Duodenal mucosa (tissue), 2 donors: ENCODE measurements at regions not wholly inside any gene's neighbourhood (a gene's known extent, or its start where the extent isn't known, plus 50 kb on each side); places are given as distances from the start of the nearest gene placed in this dataset.

ENCODE experiments used
- H3K27ac ChIP-seq: one replicate; pipeline ENCODE4 v1.7.0; 2013; ENCODE audit warnings: low read depth, low read length
- H3K27me3 ChIP-seq, 2 donors: one replicate each; pipeline ENCODE4 v1.7.0; 2013; ENCODE audit warnings: low read length in 2 of 2, control low read depth in 1 of 2; ENCODE audit not compliant: insufficient read depth in 2 of 2, control insufficient read depth in 1 of 2
- H3K36me3 ChIP-seq, 2 donors: one replicate each; pipeline ENCODE4 v1.7.0; 2013; ENCODE audit warnings: low read length in 2 of 2, control low read depth in 1 of 2; ENCODE audit not compliant: insufficient read depth in 2 of 2, control insufficient read depth in 1 of 2
- H3K4me1 ChIP-seq, 2 donors: one replicate each; pipeline ENCODE4 v1.7.0; 2013; ENCODE audit warnings: low read length in 2 of 2, control low read depth in 1 of 2; ENCODE audit not compliant: insufficient read depth in 2 of 2, control insufficient read depth in 1 of 2
- H3K4me3 ChIP-seq, 2 donors: one replicate each; pipeline ENCODE4 v1.7.0; 2013; ENCODE audit warnings: low read length in 2 of 2, low read depth in 1 of 2
- H3K9ac ChIP-seq, 2 donors: one replicate each; pipeline ENCODE4 v1.7.0; 2013; ENCODE audit warnings: low read length in 2 of 2, low read depth in 1 of 2
- H3K9me3 ChIP-seq, 2 donors: one replicate each; pipeline ENCODE4 v1.7.0; 2013; ENCODE audit warnings: low read length in 2 of 2, control low read depth in 1 of 2; ENCODE audit not compliant: control insufficient read depth in 1 of 2

DNA sequence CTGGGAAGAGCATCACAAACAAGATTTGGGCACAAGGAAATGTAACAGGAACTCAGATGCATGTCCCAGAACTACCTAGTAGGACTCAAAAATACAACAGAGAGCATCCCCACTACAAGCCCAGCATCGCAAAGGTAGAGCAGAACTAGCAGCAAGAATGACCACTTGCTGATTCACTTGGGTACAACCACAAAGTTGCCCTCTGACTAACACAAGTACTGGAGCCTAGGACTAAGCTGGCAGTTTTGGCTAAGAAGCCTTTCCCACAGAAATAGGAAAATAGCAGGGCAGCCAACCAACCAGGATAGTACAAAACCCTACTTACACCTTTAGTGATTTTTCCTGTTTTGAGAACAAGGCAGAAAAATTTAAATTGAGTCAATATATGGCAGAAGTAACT is 193.8 kb downstream of the PAX3 start:
- no peak overlapping the region for H3K27ac ChIP-seq
- H3K36me3 ChIP-seq = no peaks in the 10 kb centered on the region
- no peak overlapping the region for H3K9ac ChIP-seq
- no peaks in the 10 kb centered on the region for H3K4me1 ChIP-seq
- no peak overlapping the region for H3K4me3 ChIP-seq
- H3K9me3 ChIP-seq = no peaks in the 10 kb centered on the region
- H3K27me3 ChIP-seq = no peaks in the 10 kb centered on the region

- no peaks in the 10 kb centered on the region for H3K4me1 ChIP-seq
- no peak overlapping the region for H3K9ac ChIP-seq
- no peak overlapping the region for H3K27ac ChIP-seq
- no peaks in the 10 kb centered on the region for H3K36me3 ChIP-seq
- H3K4me3 ChIP-seq = no peak overlapping the region
- no peaks in the 10 kb centered on the region for H3K9me3 ChIP-seq
- H3K27me3 ChIP-seq = no peaks in the 10 kb centered on the region
These were observed 196.0 kb downstream of the PAX3 start for GRCh38 chr2:222102575-222103349.

DNA sequence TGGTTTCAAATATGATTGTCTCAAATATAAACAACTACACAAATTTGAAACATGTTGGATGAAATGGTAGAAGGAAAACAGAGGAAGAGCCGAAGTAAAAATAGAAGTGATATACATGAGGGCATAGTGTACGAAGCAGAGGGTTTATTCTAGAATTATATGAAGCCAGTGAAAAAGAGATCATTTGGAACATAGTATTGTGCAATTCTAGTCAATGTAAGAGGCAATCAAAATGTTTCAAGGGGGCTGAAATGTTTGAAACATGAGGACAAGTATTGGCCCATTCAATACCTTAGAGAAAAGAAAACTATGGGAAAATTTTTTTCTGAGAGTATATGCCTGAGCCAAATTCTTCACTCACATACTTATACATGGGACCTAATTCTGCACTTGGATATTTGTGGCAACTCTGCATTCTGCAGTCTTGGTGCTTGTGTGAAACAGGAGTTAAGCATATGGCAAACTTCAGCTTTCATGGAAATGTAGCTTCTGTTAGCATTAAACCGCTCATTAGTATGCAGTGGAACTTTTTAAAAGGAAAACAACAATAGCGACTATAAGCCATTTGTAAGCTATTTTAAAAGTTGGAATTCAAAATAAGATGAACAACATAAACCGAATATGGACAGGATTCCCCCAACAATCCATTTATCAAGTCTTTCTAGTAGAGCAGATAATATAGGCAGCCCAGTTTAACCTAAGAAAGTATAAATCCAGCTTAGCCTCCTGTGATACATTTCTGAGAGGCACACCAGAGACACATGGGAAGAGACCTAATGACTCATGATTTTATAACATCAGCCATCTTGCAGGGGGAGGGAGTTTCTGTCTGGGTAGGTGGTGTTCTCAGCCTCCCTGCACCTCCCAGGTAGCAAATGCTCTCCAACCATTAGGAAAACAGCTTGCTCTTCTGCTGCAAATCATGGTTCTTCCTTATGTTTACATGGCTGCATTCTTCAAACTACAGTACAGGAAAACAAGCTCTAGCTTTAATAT is 197.8 kb downstream of the PAX3 start:
- Histone ChIP-seq H3K9ac (no peak overlapping the region), H3K4me3 (no peak overlapping the region), H3K27me3 (no peaks in the 10 kb centered on the region)

DNA sequence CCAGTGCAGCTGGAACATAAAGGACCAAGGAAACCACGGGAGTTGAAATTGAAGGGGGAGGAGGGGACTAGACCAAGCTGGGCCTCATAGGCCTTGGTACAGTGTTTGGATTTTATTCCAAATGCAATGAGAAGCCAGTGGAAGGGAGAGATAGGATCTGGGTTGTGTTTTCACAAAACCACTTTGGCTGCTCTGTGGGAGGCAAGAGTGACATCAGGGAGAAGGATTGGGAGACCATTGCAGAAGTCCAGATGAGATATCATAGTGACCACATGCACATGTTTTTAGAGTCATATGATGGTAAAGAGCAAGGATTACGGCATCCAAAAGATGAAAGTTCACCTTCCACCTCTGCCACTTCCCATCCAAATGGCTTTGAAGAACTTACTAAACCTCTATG is 210.2 kb downstream of the PAX3 start:
- Histone ChIP-seq H3K27ac (no peak overlapping the region), H3K9me3 (peaks cover 0 to 6% of the 10 kb centered on the region in 2 donors), H3K27me3 (no peaks in the 10 kb centered on the region), H3K36me3 (no peaks in the 10 kb centered on the region), H3K4me1 (no peaks in the 10 kb centered on the region), H3K4me3 (no peak overlapping the region), H3K9ac (no peak overlapping the region)

More for the DNA sequence above, 197.8 kb downstream of the PAX3 start:
- Histone ChIP-seq H3K9me3 (no peaks in the 10 kb centered on the region), H3K4me1 (no peaks in the 10 kb centered on the region), H3K36me3 (no peaks in the 10 kb centered on the region), H3K27ac (no peak overlapping the region)

DNA sequence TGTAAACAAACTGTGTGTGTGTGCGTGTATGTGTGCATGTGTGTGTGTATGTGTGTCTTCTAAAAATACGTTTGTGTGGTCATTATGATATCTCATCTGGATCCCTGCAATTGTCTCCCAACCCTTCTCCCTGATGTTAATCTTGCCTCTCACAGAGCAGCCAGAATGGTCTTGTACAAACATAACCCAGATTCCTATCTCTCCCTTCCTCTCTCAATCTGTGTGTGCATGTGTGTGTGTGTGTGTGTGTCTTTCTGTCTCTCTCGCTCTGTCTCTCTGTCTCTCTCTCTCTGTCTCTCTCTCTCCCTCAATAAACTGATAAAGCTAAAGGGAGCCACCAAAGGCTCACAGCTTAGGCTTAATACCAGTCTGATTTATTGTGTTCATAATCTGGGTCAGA is 210.8 kb downstream of the PAX3 start:
- Histone ChIP-seq H3K27ac (no peak overlapping the region), H3K9me3 (peaks cover 0 to 6% of the 10 kb centered on the region in 2 donors), H3K36me3 (no peaks in the 10 kb centered on the region), H3K27me3 (no peaks in the 10 kb centered on the region), H3K4me1 (no peaks in the 10 kb centered on the region), H3K9ac (no peak overlapping the region), H3K4me3 (no peak overlapping the region)

GRCh38 chr2:222082201-222082600 is 216.6 kb downstream of the PAX3 start:
- no peaks in the 10 kb centered on the region for H3K9me3 ChIP-seq
- H3K27me3 ChIP-seq = no peaks in the 10 kb centered on the region
- H3K9ac ChIP-seq = no peak overlapping the region
- no peaks in the 10 kb centered on the region for H3K36me3 ChIP-seq
- H3K4me1 ChIP-seq = no peaks in the 10 kb centered on the region
- H3K4me3 ChIP-seq = no peak overlapping the region
- H3K27ac ChIP-seq = no peak overlapping the region

GRCh38 chr2:222080141-222080540 is 218.7 kb downstream of the PAX3 start:
- no peak overlapping the region for H3K9ac ChIP-seq
- H3K4me1 ChIP-seq = no peaks in the 10 kb centered on the region
- H3K4me3 ChIP-seq = no peak overlapping the region
- no peaks in the 10 kb centered on the region for H3K36me3 ChIP-seq
- no peak overlapping the region for H3K27ac ChIP-seq
- no peaks in the 10 kb centered on the region for H3K27me3 ChIP-seq
- H3K9me3 ChIP-seq = no peaks in the 10 kb centered on the region

- Histone ChIP-seq H3K27ac (no peak overlapping the region), H3K27me3 (peaks cover 0 to 8% of the 10 kb centered on the region in 2 donors), H3K9ac (no peak overlapping the region), H3K4me3 (no peak overlapping the region), H3K36me3 (no peaks in the 10 kb centered on the region), H3K9me3 (no peaks in the 10 kb centered on the region), H3K4me1 (no peaks in the 10 kb centered on the region)
These were observed 221.7 kb downstream of the PAX3 start for GRCh38 chr2:222076973-222077690.

- Histone ChIP-seq H3K36me3 (no peaks in the 10 kb centered on the region), H3K4me3 (no peak overlapping the region), H3K9me3 (no peaks in the 10 kb centered on the region), H3K27ac (no peak overlapping the region), H3K27me3 (peaks cover 0 to 8% of the 10 kb centered on the region in 2 donors), H3K4me1 (no peaks in the 10 kb centered on the region), H3K9ac (no peak overlapping the region)
These were observed 224.1 kb downstream of the PAX3 start for GRCh38 chr2:222074674-222075073.
